PFSK-1 (cell line): ENCODE measurements at regions not wholly inside any gene's neighbourhood (a gene's known extent, or its start where the extent isn't known, plus 50 kb on each side); places are given as distances from the start of the nearest gene placed in this dataset.

Experiments used
- FOXP2 ChIP-seq: optimal IDR thresholded peaks from 2 replicates; pipeline ENCODE3; 2011; ENCODE audit warnings: borderline replicate concordance, control low read depth, inconsistent platforms; ENCODE audit not compliant: insufficient read depth; ENCODE audit errors: extremely low read length, extremely low read depth
- POLR2AphosphoS5 ChIP-seq: IDR thresholded peaks from 2 replicates; pipeline ENCODE4 v1.6.1; 2012; ENCODE audit warnings: low read depth, mild to moderate bottlenecking, control low read depth, low read length, moderate library complexity
- REST ChIP-seq, 2 experiments: IDR thresholded peaks; 2 replicates each; pipeline versions ENCODE4 v1.6.1 to v1.8.0; 2011 to 2012; ENCODE audit warnings: low read depth in 2 of 2, low read length in 2 of 2, control low read depth in 1 of 2, inconsistent platforms in 1 of 2, mild to moderate bottlenecking in 1 of 2, moderate library complexity in 1 of 2; ENCODE audit not compliant: insufficient read depth in 1 of 2
- SIN3A ChIP-seq: IDR thresholded peaks from 2 replicates; pipeline ENCODE4 v1.6.1; 2012; ENCODE audit warnings: mild to moderate bottlenecking, low read length, moderate library complexity, borderline replicate concordance; ENCODE audit not compliant: insufficient read depth
- TAF1 ChIP-seq: IDR thresholded peaks from 2 replicates; pipeline ENCODE4 v1.6.1; 2012; ENCODE audit warnings: low read length, control low read depth, borderline replicate concordance; ENCODE audit not compliant: insufficient read depth

GRCh38 chr6:15819841-15820240 lies 157.0 kb upstream of the DTNBP1 start:
- TF ChIP-seq FOXP2: no peak
- no peak for TF ChIP-seq REST (IDR thresholded peaks at IDR 0.05; ENCODE audit: insufficient read depth in 1 of 2, low read depth in 2 of 2, low read length in 2 of 2)
- no peak for TF ChIP-seq POLR2AphosphoS5
- TF ChIP-seq SIN3A: no peak
- no peak for TF ChIP-seq TAF1

- TF ChIP-seq REST (IDR thresholded peaks at IDR 0.05; ENCODE audit: insufficient read depth in 1 of 2, low read depth in 2 of 2, low read length in 2 of 2) (no peak), FOXP2 (no peak), TAF1 (no peak), POLR2AphosphoS5 (no peak), SIN3A (no peak)
Measured at GRCh38 chr6:15819226-15819625, 156.4 kb upstream of the DTNBP1 start.

GRCh38 chr6:15818491-15818890 lies 155.7 kb upstream of the DTNBP1 start:
- no peak for TF ChIP-seq REST (IDR thresholded peaks at IDR 0.05; ENCODE audit: insufficient read depth in 1 of 2, low read depth in 2 of 2, low read length in 2 of 2)
- no peak for TF ChIP-seq SIN3A
- TF ChIP-seq TAF1: no peak
- no peak for TF ChIP-seq POLR2AphosphoS5
- TF ChIP-seq FOXP2: no peak

GRCh38 chr6:15818044-15818443 lies 155.2 kb upstream of the DTNBP1 start:
- TF ChIP-seq REST (IDR thresholded peaks at IDR 0.05; ENCODE audit: insufficient read depth in 1 of 2, low read depth in 2 of 2, low read length in 2 of 2): no peak
- TF ChIP-seq FOXP2: no peak
- no peak for TF ChIP-seq POLR2AphosphoS5
- no peak for TF ChIP-seq TAF1
- TF ChIP-seq SIN3A: no peak

- TF ChIP-seq POLR2AphosphoS5 (no peak), FOXP2 (no peak), REST (IDR thresholded peaks at IDR 0.05; ENCODE audit: insufficient read depth in 1 of 2, low read depth in 2 of 2, low read length in 2 of 2) (no peak), TAF1 (no peak), SIN3A (no peak)
Measured at GRCh38 chr6:15817100-15817499, 154.3 kb upstream of the DTNBP1 start.
